Thyroid gland (tissue), 4 donors: ENCODE measurements at regions not wholly inside any gene's neighbourhood (a gene's known extent, or its start where the extent isn't known, plus 50 kb on each side); places are given as distances from the start of the nearest gene placed in this dataset.

Source experiments
- CTCF ChIP-seq, 6 experiments: fragments of 200-600 bp in 3 of 6; fragments of 450-650 bp in 3 of 6; sonication (generic) in 3 of 6; IDR thresholded peaks; one replicate each; pipeline ENCODE4 v1.5.1; 2016 to 2019; ENCODE audit warnings: antibody characterized with exemption in 6 of 6, mild to moderate bottlenecking in 2 of 6, inconsistent platforms in 1 of 6, moderate library complexity in 1 of 6
- POLR2A ChIP-seq, 2 donors: fragments of 450-650 bp; IDR thresholded peaks; one replicate each; pipeline ENCODE4 v1.6.1; 2017; ENCODE audit warnings: antibody characterized with exemption in 2 of 2, mild to moderate bottlenecking in 2 of 2, moderate library complexity in 1 of 2

- TF ChIP-seq CTCF (IDR thresholded peaks at IDR 0.05) (no peak), POLR2A (IDR thresholded peaks at IDR 0.05) (no peak)
Observed at GRCh38 chr7:149625947-149626392, 128.4 kb upstream of the ZNF746 start.
